ENCODE measurements at regions not wholly inside any gene's neighbourhood (a gene's known extent, or its start where the extent isn't known, plus 50 kb on each side); places are given as distances from the start of the nearest gene placed in this dataset.

- Histone ChIP-seq H3K9ac (ENCODE audit: low read length in 2 of 2) (no peak overlapping the region), H3K9me3 (ENCODE audit: control insufficient read depth in 2 of 2, low read length in 2 of 2) (no peaks in the 10 kb centered on the region), H3K27me3 (ENCODE audit: control insufficient read depth in 1 of 2, insufficient read depth in 2 of 2, low read length in 2 of 2) (no peaks in the 10 kb centered on the region), H3K4me1 (ENCODE audit: control insufficient read depth, insufficient read depth, low read length) (peaks cover 48% of the 10 kb centered on the region), H3K4me3 (ENCODE audit: low read length in 2 of 2) (no peak overlapping the region), H3K36me3 (ENCODE audit: control insufficient read depth in 2 of 2, insufficient read depth in 2 of 2, low read length in 2 of 2) (no peaks in the 10 kb centered on the region), H3K27ac (ENCODE audit: low read length) (no peak overlapping the region)
These were observed 86.1 kb upstream of the DOCK9 start for GRCh38 chr13:99063952-99064351.

- no peak overlapping the region for H3K27ac ChIP-seq (ENCODE audit: low read length)
- no peaks in the 10 kb centered on the region for H3K9me3 ChIP-seq (ENCODE audit: control insufficient read depth in 2 of 2, low read length in 2 of 2)
- H3K4me1 ChIP-seq (ENCODE audit: control insufficient read depth, insufficient read depth, low read length): peaks cover 43% of the 10 kb centered on the region
- H3K9ac ChIP-seq (ENCODE audit: low read length in 2 of 2): no peak overlapping the region
- no peak overlapping the region for H3K4me3 ChIP-seq (ENCODE audit: low read length in 2 of 2)
- no peaks in the 10 kb centered on the region for H3K36me3 ChIP-seq (ENCODE audit: control insufficient read depth in 2 of 2, insufficient read depth in 2 of 2, low read length in 2 of 2)
- H3K27me3 ChIP-seq (ENCODE audit: control insufficient read depth in 1 of 2, insufficient read depth in 2 of 2, low read length in 2 of 2): no peaks in the 10 kb centered on the region
These were observed 86.9 kb upstream of the DOCK9 start for GRCh38 chr13:99064624-99065234.

GRCh38 chr13:99065235-99066015 lies 87.6 kb upstream of the DOCK9 start:
- H3K27me3 ChIP-seq (ENCODE audit: control insufficient read depth in 1 of 2, insufficient read depth in 2 of 2, low read length in 2 of 2): no peaks in the 10 kb centered on the region
- no peaks in the 10 kb centered on the region for H3K9me3 ChIP-seq (ENCODE audit: control insufficient read depth in 2 of 2, low read length in 2 of 2)
- H3K27ac ChIP-seq (ENCODE audit: low read length): no peak overlapping the region
- H3K9ac ChIP-seq (ENCODE audit: low read length in 2 of 2): no peak overlapping the region
- H3K4me1 ChIP-seq (ENCODE audit: control insufficient read depth, insufficient read depth, low read length): peaks cover 41% of the 10 kb centered on the region
- no peaks in the 10 kb centered on the region for H3K36me3 ChIP-seq (ENCODE audit: control insufficient read depth in 2 of 2, insufficient read depth in 2 of 2, low read length in 2 of 2)
- H3K4me3 ChIP-seq (ENCODE audit: low read length in 2 of 2): no peak overlapping the region

DNA sequence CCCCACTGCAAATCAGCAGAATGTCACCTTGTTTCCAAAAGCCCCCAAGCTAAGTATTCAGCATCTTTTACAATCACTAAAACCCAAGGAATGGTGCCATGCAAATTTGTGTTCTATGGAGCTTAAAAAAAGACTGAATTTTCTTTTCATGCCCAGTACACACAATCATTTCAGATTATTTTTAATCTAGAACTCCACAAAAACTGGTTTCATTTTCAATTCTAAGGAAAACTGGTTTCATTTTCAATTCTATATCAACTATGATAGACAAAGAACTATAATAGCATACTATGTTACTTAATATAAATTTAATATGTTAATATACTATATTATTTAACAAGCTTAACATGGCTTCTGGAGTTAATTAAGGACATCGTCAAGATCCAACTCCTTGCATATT lies 88.4 kb upstream of the DOCK9 start:
- no peaks in the 10 kb centered on the region for H3K36me3 ChIP-seq (ENCODE audit: control insufficient read depth in 2 of 2, insufficient read depth in 2 of 2, low read length in 2 of 2)
- H3K9me3 ChIP-seq (ENCODE audit: control insufficient read depth in 2 of 2, low read length in 2 of 2): no peaks in the 10 kb centered on the region
- no peak overlapping the region for H3K4me3 ChIP-seq (ENCODE audit: low read length in 2 of 2)
- H3K27ac ChIP-seq (ENCODE audit: low read length): no peak overlapping the region
- H3K9ac ChIP-seq (ENCODE audit: low read length in 2 of 2): no peak overlapping the region
- H3K27me3 ChIP-seq (ENCODE audit: control insufficient read depth in 1 of 2, insufficient read depth in 2 of 2, low read length in 2 of 2): no peaks in the 10 kb centered on the region
- peaks cover 35% of the 10 kb centered on the region for H3K4me1 ChIP-seq (ENCODE audit: control insufficient read depth, insufficient read depth, low read length)

- Histone ChIP-seq H3K9me3 (ENCODE audit: control insufficient read depth in 2 of 2, low read length in 2 of 2) (no peaks in the 10 kb centered on the region), H3K27ac (ENCODE audit: low read length) (peak overlapping the region; percentile 18), H3K4me3 (ENCODE audit: low read length in 2 of 2) (no peak overlapping the region), H3K36me3 (ENCODE audit: control insufficient read depth in 2 of 2, insufficient read depth in 2 of 2, low read length in 2 of 2) (no peaks in the 10 kb centered on the region), H3K27me3 (ENCODE audit: control insufficient read depth in 1 of 2, insufficient read depth in 2 of 2, low read length in 2 of 2) (no peaks in the 10 kb centered on the region), H3K9ac (ENCODE audit: low read length in 2 of 2) (no peak overlapping the region), H3K4me1 (ENCODE audit: control insufficient read depth, insufficient read depth, low read length) (peaks cover 23% of the 10 kb centered on the region)
These were observed 89.5 kb upstream of the DOCK9 start for GRCh38 chr13:99067159-99067985.

GRCh38 chr13:99071211-99071610 lies 93.3 kb upstream of the DOCK9 start:
- H3K9me3 ChIP-seq (ENCODE audit: control insufficient read depth in 2 of 2, low read length in 2 of 2): peaks cover 5% of the 10 kb centered on the region in 2 donors
- peak overlapping the region; percentile 38 for H3K27ac ChIP-seq (ENCODE audit: low read length)
- peaks cover 12% of the 10 kb centered on the region for H3K4me1 ChIP-seq (ENCODE audit: control insufficient read depth, insufficient read depth, low read length)
- H3K36me3 ChIP-seq (ENCODE audit: control insufficient read depth in 2 of 2, insufficient read depth in 2 of 2, low read length in 2 of 2): peaks cover 0 to 3% of the 10 kb centered on the region in 2 donors
- H3K4me3 ChIP-seq (ENCODE audit: low read length in 2 of 2): no peak overlapping the region
- no peak overlapping the region for H3K9ac ChIP-seq (ENCODE audit: low read length in 2 of 2)
- no peaks in the 10 kb centered on the region for H3K27me3 ChIP-seq (ENCODE audit: control insufficient read depth in 1 of 2, insufficient read depth in 2 of 2, low read length in 2 of 2)

DNA sequence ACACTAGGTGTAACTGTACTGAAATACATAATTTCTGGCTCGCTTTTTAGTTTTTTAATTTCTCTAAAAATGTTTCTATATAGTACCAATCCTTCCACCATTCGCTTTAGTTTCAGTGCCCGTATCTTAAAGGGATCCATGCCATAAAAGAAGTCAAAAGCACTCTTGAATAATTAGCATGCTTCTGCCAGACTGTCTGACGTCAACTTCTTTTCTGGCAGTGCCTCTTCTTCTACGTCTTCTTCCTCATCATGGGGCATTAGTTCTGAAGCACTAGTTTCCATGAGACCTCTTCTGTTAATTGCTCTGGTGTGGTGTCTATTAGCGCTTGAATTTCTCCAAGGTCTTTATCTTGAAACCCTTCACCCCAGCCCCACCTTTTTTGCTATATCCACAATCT lies 93.8 kb upstream of the DOCK9 start:
- Histone ChIP-seq H3K4me3 (ENCODE audit: low read length in 2 of 2) (no peak overlapping the region), H3K27ac (ENCODE audit: low read length) (peak overlapping the region; percentile 38), H3K9me3 (ENCODE audit: control insufficient read depth in 2 of 2, low read length in 2 of 2) (peaks cover 5% of the 10 kb centered on the region in 2 donors), H3K9ac (ENCODE audit: low read length in 2 of 2) (no peak overlapping the region), H3K27me3 (ENCODE audit: control insufficient read depth in 1 of 2, insufficient read depth in 2 of 2, low read length in 2 of 2) (no peaks in the 10 kb centered on the region), H3K36me3 (ENCODE audit: control insufficient read depth in 2 of 2, insufficient read depth in 2 of 2, low read length in 2 of 2) (peaks cover 0 to 3% of the 10 kb centered on the region in 2 donors), H3K4me1 (ENCODE audit: control insufficient read depth, insufficient read depth, low read length) (peaks cover 15% of the 10 kb centered on the region)

DNA sequence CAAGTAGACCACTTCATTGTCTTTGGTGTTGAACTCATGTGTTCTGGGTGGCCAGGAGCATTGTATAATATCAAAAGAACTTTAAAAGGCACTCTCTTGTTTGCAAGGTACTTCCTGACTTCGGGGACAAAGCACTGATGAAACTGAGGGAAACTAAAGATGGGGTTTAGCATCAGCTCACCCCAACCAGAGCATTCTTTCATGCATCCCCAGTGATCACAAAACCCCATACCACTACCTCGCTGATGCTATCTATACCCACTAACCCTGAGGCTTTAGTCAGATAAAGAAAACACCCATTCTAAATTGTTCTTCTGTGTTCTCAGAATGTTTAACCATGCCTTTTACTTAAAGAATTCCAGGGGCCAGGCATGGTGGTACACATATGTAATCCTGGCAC lies 94.5 kb upstream of the DOCK9 start:
- Histone ChIP-seq H3K9ac (ENCODE audit: low read length in 2 of 2) (no peak overlapping the region), H3K36me3 (ENCODE audit: control insufficient read depth in 2 of 2, insufficient read depth in 2 of 2, low read length in 2 of 2) (peaks cover 0 to 3% of the 10 kb centered on the region in 2 donors), H3K4me3 (ENCODE audit: low read length in 2 of 2) (no peak overlapping the region), H3K9me3 (ENCODE audit: control insufficient read depth in 2 of 2, low read length in 2 of 2) (peaks cover 5% of the 10 kb centered on the region in 2 donors), H3K27me3 (ENCODE audit: control insufficient read depth in 1 of 2, insufficient read depth in 2 of 2, low read length in 2 of 2) (no peaks in the 10 kb centered on the region), H3K4me1 (ENCODE audit: control insufficient read depth, insufficient read depth, low read length) (peaks cover 15% of the 10 kb centered on the region), H3K27ac (ENCODE audit: low read length) (no peak overlapping the region)

DNA sequence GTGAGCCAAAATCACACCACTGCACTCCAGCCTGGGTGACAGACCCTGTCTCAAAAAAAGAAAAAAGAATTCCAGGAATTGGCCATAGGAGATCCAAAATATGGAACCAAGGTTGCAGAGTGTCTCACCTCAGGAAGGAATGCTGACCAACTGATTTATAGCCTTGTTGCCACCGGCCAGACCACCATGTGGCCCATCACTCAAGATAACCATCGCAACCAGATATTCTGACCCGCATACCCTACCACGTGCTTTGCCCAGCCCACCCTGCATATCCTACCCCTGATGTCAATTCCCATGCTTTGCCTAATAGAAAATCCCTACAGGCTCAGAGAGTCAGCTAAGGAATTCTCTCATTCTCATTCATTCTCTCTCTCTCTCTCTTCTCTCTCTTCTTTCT lies 95.1 kb upstream of the DOCK9 start:
- Histone ChIP-seq H3K27me3 (ENCODE audit: control insufficient read depth in 1 of 2, insufficient read depth in 2 of 2, low read length in 2 of 2) (no peaks in the 10 kb centered on the region), H3K27ac (ENCODE audit: low read length) (no peak overlapping the region), H3K9ac (ENCODE audit: low read length in 2 of 2) (no peak overlapping the region), H3K4me3 (ENCODE audit: low read length in 2 of 2) (no peak overlapping the region), H3K9me3 (ENCODE audit: control insufficient read depth in 2 of 2, low read length in 2 of 2) (peaks cover 5% of the 10 kb centered on the region in 2 donors), H3K36me3 (ENCODE audit: control insufficient read depth in 2 of 2, insufficient read depth in 2 of 2, low read length in 2 of 2) (peaks cover 0 to 3% of the 10 kb centered on the region in 2 donors), H3K4me1 (ENCODE audit: control insufficient read depth, insufficient read depth, low read length) (peaks cover 10% of the 10 kb centered on the region)

DNA sequence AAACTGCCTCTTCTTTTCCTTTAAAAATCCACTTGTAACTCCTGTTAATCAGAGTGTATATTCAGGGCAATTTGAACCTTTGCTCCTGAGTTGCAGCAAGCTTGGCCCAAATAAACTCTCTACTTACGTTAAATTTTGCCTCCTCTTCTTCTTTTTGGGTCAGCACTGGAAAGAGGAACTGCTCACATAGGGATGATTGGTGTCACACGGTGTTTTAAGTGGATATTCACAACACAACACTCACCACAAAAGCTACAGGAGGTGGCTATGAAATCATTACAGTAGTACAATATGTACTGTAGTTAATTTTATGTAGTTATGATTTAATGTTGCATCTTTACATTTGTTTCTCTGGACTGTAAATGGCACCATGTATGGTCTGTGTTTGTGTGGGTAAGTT lies 96.8 kb upstream of the DOCK9 start:
- Histone ChIP-seq H3K4me3 (ENCODE audit: low read length in 2 of 2) (no peak overlapping the region), H3K9me3 (ENCODE audit: control insufficient read depth in 2 of 2, low read length in 2 of 2) (peaks cover 5% of the 10 kb centered on the region in 2 donors), H3K4me1 (ENCODE audit: control insufficient read depth, insufficient read depth, low read length) (peaks cover 5% of the 10 kb centered on the region), H3K27me3 (ENCODE audit: control insufficient read depth in 1 of 2, insufficient read depth in 2 of 2, low read length in 2 of 2) (no peaks in the 10 kb centered on the region), H3K36me3 (ENCODE audit: control insufficient read depth in 2 of 2, insufficient read depth in 2 of 2, low read length in 2 of 2) (peaks cover 0 to 3% of the 10 kb centered on the region in 2 donors), H3K27ac (ENCODE audit: low read length) (no peak overlapping the region), H3K9ac (ENCODE audit: low read length in 2 of 2) (no peak overlapping the region)

Data from stomach smooth muscle (tissue), 2 donors.